ENCODE measurements at regions not wholly inside any gene's neighbourhood (a gene's known extent, or its start where the extent isn't known, plus 50 kb on each side); places are given as distances from the start of the nearest gene placed in this dataset.

- TF ChIP-seq REST (IDR thresholded peaks at IDR 0.05) (no peak), MAFK (IDR thresholded peaks at IDR 0.05; ENCODE audit: partially characterized antibody) (no peak), JUNB (IDR thresholded peaks at IDR 0.05) (no peak), RAD21 (conservative IDR thresholded peaks at IDR 0.05 in 1 of 2, IDR thresholded peaks at IDR 0.05 in 1 of 2) (no peak), FOSB (CRISPR knock-in tag; IDR thresholded peaks at IDR 0.05) (no peak), EP300 (IDR thresholded peaks at IDR 0.05) (no peak), BCL3 (IDR thresholded peaks at IDR 0.05) (no peak), TP53 (CRISPR knock-in tag; IDR thresholded peaks at IDR 0.05) (no peak), POLR2A (IDR thresholded peaks at IDR 0.05; ENCODE audit: low read length) (no peak), KDM5A (IDR thresholded peaks at IDR 0.05) (no peak), NFE2L2 (conservative IDR thresholded peaks at IDR 0.05; ENCODE audit: low read length) (no peak)
- TF ChIP-seq, protein P1, sequence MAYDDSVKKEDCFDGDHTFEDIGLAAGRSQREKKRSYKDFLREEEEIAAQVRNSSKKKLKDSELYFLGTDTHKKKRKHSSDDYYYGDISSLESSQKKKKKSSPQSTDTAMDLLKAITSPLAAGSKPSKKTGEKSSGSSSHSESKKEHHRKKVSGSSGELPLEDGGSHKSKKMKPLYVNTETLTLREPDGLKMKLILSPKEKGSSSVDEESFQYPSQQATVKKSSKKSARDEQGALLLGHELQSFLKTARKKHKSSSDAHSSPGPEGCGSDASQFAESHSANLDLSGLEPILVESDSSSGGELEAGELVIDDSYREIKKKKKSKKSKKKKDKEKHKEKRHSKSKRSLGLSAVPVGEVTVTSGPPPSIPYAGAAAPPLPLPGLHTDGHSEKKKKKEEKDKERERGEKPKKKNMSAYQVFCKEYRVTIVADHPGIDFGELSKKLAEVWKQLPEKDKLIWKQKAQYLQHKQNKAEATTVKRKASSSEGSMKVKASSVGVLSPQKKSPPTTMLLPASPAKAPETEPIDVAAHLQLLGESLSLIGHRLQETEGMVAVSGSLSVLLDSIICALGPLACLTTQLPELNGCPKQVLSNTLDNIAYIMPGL (CRISPR knock-in tag; IDR thresholded peaks at IDR 0.05; ENCODE audit: borderline replicate concordance), result no peak
- TF ChIP-seq, protein P2, sequence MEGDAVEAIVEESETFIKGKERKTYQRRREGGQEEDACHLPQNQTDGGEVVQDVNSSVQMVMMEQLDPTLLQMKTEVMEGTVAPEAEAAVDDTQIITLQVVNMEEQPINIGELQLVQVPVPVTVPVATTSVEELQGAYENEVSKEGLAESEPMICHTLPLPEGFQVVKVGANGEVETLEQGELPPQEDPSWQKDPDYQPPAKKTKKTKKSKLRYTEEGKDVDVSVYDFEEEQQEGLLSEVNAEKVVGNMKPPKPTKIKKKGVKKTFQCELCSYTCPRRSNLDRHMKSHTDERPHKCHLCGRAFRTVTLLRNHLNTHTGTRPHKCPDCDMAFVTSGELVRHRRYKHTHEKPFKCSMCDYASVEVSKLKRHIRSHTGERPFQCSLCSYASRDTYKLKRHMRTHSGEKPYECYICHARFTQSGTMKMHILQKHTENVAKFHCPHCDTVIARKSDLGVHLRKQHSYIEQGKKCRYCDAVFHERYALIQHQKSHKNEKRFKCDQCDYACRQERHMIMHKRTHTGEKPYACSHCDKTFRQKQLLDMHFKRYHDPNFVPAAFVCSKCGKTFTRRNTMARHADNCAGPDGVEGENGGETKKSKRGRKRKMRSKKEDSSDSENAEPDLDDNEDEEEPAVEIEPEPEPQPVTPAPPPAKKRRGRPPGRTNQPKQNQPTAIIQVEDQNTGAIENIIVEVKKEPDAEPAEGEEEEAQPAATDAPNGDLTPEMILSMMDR (IDR thresholded peaks at IDR 0.05), result no peak
These were observed 121.9 kb downstream of the FOXL1 start for GRCh38 chr16:86700046-86700945.

Measured in A549 (cell line).